ENCODE measurements at regions not wholly inside any gene's neighbourhood (a gene's known extent, or its start where the extent isn't known, plus 50 kb on each side); places are given as distances from the start of the nearest gene placed in this dataset.

DNA sequence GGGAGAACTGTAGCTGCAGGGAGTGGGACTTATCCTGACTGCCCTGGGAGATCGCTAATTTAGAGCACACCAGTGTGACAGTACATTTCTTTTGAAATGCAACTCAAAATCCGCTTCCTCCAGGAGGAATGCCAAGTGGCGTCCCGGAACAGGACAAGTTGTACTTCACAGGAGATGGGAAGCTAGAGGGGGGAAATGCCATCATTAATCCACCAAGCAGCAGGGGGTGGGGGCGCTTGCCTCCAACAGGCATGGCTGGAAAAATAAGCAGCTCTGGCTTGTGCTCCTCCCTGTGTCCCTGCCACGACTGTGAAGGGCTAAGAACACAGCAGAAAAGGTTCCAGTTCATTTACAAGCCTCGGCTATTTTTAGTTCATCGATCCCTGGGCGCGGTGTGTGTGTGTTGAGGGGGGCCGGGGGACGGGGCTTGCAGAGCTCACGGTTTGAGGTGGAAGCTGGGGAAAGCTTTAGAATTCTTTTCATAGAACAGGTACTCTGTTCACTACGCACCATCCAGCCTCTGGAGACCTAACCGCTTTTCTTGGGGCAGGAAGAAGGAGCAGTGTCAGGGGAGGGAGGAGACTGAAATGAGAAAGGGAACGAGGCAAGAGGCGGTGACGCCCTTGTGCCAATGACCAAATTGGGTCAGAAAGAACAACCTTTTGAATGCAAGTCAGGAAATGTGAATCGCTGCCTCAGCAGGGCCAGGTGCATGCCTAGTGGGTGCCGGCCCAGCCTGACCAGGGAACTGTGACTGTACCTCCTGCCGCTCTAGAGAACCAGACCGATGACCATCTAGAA lies 51.8 kb upstream of the DGKG start:
- Histone ChIP-seq H2AFZ (ENCODE audit: low read length) (peak overlapping the region; percentile 97), H3K18ac (ENCODE audit: insufficient read length, low read depth, low read length) (peak overlapping the region; percentile 79), H2BK120ac (ENCODE audit: low read depth, low read length, poor library complexity, severe bottlenecking) (no peak overlapping the region), H3K4me1 (ENCODE audit: insufficient read depth, low read length) (peaks cover under 1% of the 10 kb centered on the region; the same call in 1 of the 2 replicates), H3K9me3 (ENCODE audit: control insufficient read depth, low read depth, low read length) (no peaks in the 10 kb centered on the region), H2BK15ac (ENCODE audit: low read depth, low read length) (no peak overlapping the region), H3T11ph (ENCODE audit: low read length) (no peak overlapping the region), H3K56ac (ENCODE audit: insufficient read length, low read depth, low read length) (no peak overlapping the region), H3K4me2 (ENCODE audit: insufficient read depth, insufficient read length, low read length) (peak overlapping the region; percentile 96), H3K27ac (ENCODE audit: insufficient read length, low read depth, low read length) (peak overlapping the region; percentile 33), H4K8ac (replicated peaks; ENCODE audit: insufficient read length, low read depth, low read length) (no peak overlapping the region), H2BK12ac (ENCODE audit: insufficient read length, low read depth, low read length) (no peak overlapping the region), H3K79me1 (ENCODE audit: insufficient read depth, low read depth, low read length, poor library complexity, severe bottlenecking) (no peaks in the 10 kb centered on the region), H3K79me2 (ENCODE audit: insufficient read depth, low read length) (no peaks in the 10 kb centered on the region), H3K27me3 (ENCODE audit: insufficient read depth, low read length) (no peaks in the 10 kb centered on the region), H2BK20ac (ENCODE audit: low read depth, low read length, poor library complexity, severe bottlenecking) (peak overlapping the region; percentile 3), H4K5ac (ENCODE audit: insufficient read length, low read depth, low read length) (peak overlapping the region; percentile 56), H3K4ac (ENCODE audit: low read depth, low read length) (no peak overlapping the region), H2AK5ac (ENCODE audit: insufficient read length, low read length) (no peak overlapping the region), H2BK5ac (ENCODE audit: insufficient read length, low read length) (no peak overlapping the region), H3K23me2 (ENCODE audit: insufficient read length, low read depth, low read length, poor library complexity, severe bottlenecking) (peaks cover 9% of the 10 kb centered on the region), H3K23ac (ENCODE audit: insufficient read length, low read depth, low read length) (no peak overlapping the region), H4K91ac (ENCODE audit: insufficient read length, low read depth, low read length) (no peak overlapping the region), H4K20me1 (ENCODE audit: control insufficient read depth, insufficient read depth, insufficient read length) (no peaks in the 10 kb centered on the region), H3K14ac (ENCODE audit: insufficient read depth, low read length) (peak overlapping the region; percentile 11), H3K9ac (ENCODE audit: extremely low read depth, insufficient read length, low read length) (peak overlapping the region; percentile 18)
- Mint-ChIP-seq H3K4me1 (peaks cover 28 to 30% of the 10 kb centered on the region in 2 experiments), H3K4me3 (peak overlapping the region; percentile 67 to 80), H3K27ac (peak overlapping the region in 1 of 3 experiments; percentile 22; a peak in 1 of 7 replicates), H3K9me3 (no peaks in the 10 kb centered on the region), H3K27me3 (ENCODE audit: low read depth) (peaks cover 52% of the 10 kb centered on the region), H3K36me3 (ENCODE audit: insufficient read depth in 1 of 3, low read depth in 3 of 3) (no peaks in the 10 kb centered on the region)
- peak; percentile 60 for DNase-seq
- TF ChIP-seq, protein P1, sequence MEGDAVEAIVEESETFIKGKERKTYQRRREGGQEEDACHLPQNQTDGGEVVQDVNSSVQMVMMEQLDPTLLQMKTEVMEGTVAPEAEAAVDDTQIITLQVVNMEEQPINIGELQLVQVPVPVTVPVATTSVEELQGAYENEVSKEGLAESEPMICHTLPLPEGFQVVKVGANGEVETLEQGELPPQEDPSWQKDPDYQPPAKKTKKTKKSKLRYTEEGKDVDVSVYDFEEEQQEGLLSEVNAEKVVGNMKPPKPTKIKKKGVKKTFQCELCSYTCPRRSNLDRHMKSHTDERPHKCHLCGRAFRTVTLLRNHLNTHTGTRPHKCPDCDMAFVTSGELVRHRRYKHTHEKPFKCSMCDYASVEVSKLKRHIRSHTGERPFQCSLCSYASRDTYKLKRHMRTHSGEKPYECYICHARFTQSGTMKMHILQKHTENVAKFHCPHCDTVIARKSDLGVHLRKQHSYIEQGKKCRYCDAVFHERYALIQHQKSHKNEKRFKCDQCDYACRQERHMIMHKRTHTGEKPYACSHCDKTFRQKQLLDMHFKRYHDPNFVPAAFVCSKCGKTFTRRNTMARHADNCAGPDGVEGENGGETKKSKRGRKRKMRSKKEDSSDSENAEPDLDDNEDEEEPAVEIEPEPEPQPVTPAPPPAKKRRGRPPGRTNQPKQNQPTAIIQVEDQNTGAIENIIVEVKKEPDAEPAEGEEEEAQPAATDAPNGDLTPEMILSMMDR (conservative IDR thresholded peaks at IDR 0.05) = no peak
- no CpG with 5 or more reads among the region's 22 CpGs for WGBS (ENCODE audit: extremely low coverage, insufficient read length, low lambda C conversion rate)

Data from H9 (cell line).